Iris pigment epithelial cell (primary cell): ENCODE measurements at regions not wholly inside any gene's neighbourhood (a gene's known extent, or its start where the extent isn't known, plus 50 kb on each side); places are given as distances from the start of the nearest gene placed in this dataset.

Experiments used
- DNase-seq: peaks from one replicate; pipeline ENCODE4 v3.0.0-alpha.2; 2011; ENCODE audit warnings: low read depth

- no peak for DNase-seq
Observed at GRCh38 chr3:66854601-66855151, 143.4 kb upstream of the KBTBD8 start.

- DNase-seq, result no peak
Observed at GRCh38 chr3:66856533-66856932, 141.6 kb upstream of the KBTBD8 start.

GRCh38 chr3:66858656-66859381 lies 139.3 kb upstream of the KBTBD8 start:
- no peak for DNase-seq

GRCh38 chr3:66860771-66861170 lies 137.3 kb upstream of the KBTBD8 start:
- DNase-seq, result no peak

- DNase-seq, result no peak
Observed at GRCh38 chr3:66863205-66864111, 134.6 kb upstream of the KBTBD8 start.

GRCh38 chr3:66884659-66885058 lies 113.4 kb upstream of the KBTBD8 start:
- no peak for DNase-seq

- DNase-seq, result peak; percentile 51
Observed at GRCh38 chr3:66885326-66886000, 112.6 kb upstream of the KBTBD8 start.

- no peak for DNase-seq
Observed at GRCh38 chr3:66889750-66890494, 108.2 kb upstream of the KBTBD8 start.

- no peak for DNase-seq
Observed at GRCh38 chr3:66898155-66898554, 100.0 kb upstream of the KBTBD8 start.

GRCh38 chr3:66904336-66904735 lies 93.8 kb upstream of the KBTBD8 start:
- no peak for DNase-seq

GRCh38 chr3:66904831-66905493 lies 93.1 kb upstream of the KBTBD8 start:
- peak; percentile 57 for DNase-seq

- DNase-seq, result no peak
Observed at GRCh38 chr3:66907136-66907535, 91.0 kb upstream of the KBTBD8 start.

- no peak for DNase-seq
Observed at GRCh38 chr3:66910266-66911055, 87.6 kb upstream of the KBTBD8 start.

GRCh38 chr3:66912306-66912705 lies 85.8 kb upstream of the KBTBD8 start:
- DNase-seq, result no peak

GRCh38 chr3:66922058-66922457 lies 76.0 kb upstream of the KBTBD8 start:
- no peak for DNase-seq

GRCh38 chr3:66923969-66924368 lies 74.1 kb upstream of the KBTBD8 start:
- no peak for DNase-seq

GRCh38 chr3:66928252-66928651 lies 69.9 kb upstream of the KBTBD8 start:
- no peak for DNase-seq

- DNase-seq, result no peak
Observed at GRCh38 chr3:66931291-66931690, 66.8 kb upstream of the KBTBD8 start.

GRCh38 chr3:66931699-66932098 lies 66.4 kb upstream of the KBTBD8 start:
- DNase-seq, result no peak

GRCh38 chr3:66933233-66933632 lies 64.9 kb upstream of the KBTBD8 start:
- DNase-seq, result no peak
